ENCODE measurements at regions not wholly inside any gene's neighbourhood (a gene's known extent, or its start where the extent isn't known, plus 50 kb on each side); places are given as distances from the start of the nearest gene placed in this dataset.

GRCh38 chr13:80530191-80530590 lies 189.3 kb upstream of the SPRY2 start:
- no peak overlapping the region for H3K4me3 ChIP-seq (ENCODE audit: low read depth, low read length)
- no peaks in the 10 kb centered on the region for H3K36me3 ChIP-seq (ENCODE audit: control insufficient read depth, insufficient read depth, low read length)
- H3K9ac ChIP-seq: no peak overlapping the region
- H3K4me2 ChIP-seq (ENCODE audit: low read length): no peak overlapping the region
- H3K27ac ChIP-seq: no peak overlapping the region
- no peak overlapping the region for H2AFZ ChIP-seq
- H3K27me3 ChIP-seq (ENCODE audit: control insufficient read depth, insufficient read depth, low read length): no peaks in the 10 kb centered on the region
- H3K9me3 ChIP-seq (ENCODE audit: control insufficient read depth, low read length): no peaks in the 10 kb centered on the region
- no peaks in the 10 kb centered on the region for H3K4me1 ChIP-seq
- H3K79me2 ChIP-seq: no peaks in the 10 kb centered on the region
- no peak for TF ChIP-seq CTCF (IDR thresholded peaks at IDR 0.05)

DNA sequence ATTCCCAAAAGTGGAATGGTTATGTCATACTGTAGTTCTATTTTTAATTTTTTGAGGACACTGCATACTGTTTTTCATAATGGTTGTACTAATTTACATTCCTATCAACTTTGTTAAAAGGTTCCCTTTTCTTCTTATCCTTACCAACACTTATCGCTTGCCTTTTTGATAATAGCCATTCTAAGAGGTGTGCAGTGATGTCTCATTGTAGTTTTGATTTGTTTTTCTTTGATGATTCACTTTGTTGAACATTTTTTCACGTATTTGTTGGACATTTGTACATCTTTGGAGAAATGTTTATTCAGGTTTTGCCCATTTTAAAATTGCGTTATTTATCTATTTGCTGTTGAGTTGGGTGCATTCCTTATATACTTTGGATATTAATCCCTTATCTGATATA lies 188.8 kb upstream of the SPRY2 start:
- Histone ChIP-seq H2AFZ (no peak overlapping the region), H3K36me3 (ENCODE audit: control insufficient read depth, insufficient read depth, low read length) (no peaks in the 10 kb centered on the region), H3K9me3 (ENCODE audit: control insufficient read depth, low read length) (no peaks in the 10 kb centered on the region), H3K27ac (no peak overlapping the region), H3K4me2 (ENCODE audit: low read length) (no peak overlapping the region), H3K79me2 (no peaks in the 10 kb centered on the region), H3K4me3 (ENCODE audit: low read depth, low read length) (no peak overlapping the region), H3K27me3 (ENCODE audit: control insufficient read depth, insufficient read depth, low read length) (no peaks in the 10 kb centered on the region), H3K9ac (no peak overlapping the region), H3K4me1 (no peaks in the 10 kb centered on the region)
- no peak for TF ChIP-seq CTCF (IDR thresholded peaks at IDR 0.05)

DNA sequence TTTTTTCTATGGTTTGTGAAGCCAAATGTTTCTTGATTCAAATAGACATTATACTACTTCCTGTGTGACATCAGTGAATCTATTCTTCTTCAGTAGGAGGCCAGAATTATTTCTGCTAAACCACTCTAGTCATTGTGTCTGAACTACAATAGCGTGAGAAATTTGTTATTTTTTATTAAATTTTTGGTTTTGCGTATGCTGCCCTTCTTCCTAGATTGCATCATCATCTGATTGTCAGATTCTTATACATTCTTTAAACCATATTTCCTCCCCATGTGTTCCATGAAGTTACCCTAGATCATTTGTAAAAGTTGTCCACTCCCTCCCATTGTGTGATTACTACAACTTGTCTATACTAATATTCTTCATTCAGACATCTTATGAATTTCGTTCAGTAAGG lies 187.8 kb upstream of the SPRY2 start:
- Histone ChIP-seq H3K27ac (no peak overlapping the region), H3K79me2 (no peaks in the 10 kb centered on the region), H3K4me2 (ENCODE audit: low read length) (no peak overlapping the region), H3K27me3 (ENCODE audit: control insufficient read depth, insufficient read depth, low read length) (no peaks in the 10 kb centered on the region), H2AFZ (no peak overlapping the region), H3K36me3 (ENCODE audit: control insufficient read depth, insufficient read depth, low read length) (no peaks in the 10 kb centered on the region), H3K9me3 (ENCODE audit: control insufficient read depth, low read length) (no peaks in the 10 kb centered on the region), H3K4me1 (no peaks in the 10 kb centered on the region), H3K4me3 (ENCODE audit: low read depth, low read length) (no peak overlapping the region), H3K9ac (no peak overlapping the region)
- TF ChIP-seq CTCF (IDR thresholded peaks at IDR 0.05): no peak

DNA sequence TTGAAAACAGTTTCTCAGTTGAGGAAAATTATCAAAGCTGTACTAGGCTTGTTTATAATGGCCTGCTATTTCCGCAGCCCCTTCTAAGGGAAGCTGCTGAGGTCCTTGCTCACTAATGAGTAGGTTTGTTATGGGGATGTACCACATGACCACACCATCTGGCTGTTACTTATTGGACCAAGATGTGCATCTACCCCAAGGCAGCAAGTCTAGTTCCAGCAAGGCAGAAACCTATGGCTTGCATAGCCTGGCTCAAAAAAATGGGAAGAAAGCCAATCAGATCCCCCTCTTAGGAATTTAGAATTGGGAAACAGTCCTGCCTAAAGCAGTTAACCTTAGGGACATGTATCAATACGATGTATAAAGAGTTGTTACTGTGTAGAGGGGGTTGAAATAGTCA lies 186.5 kb upstream of the SPRY2 start:
- Histone ChIP-seq H2AFZ (no peak overlapping the region), H3K79me2 (no peaks in the 10 kb centered on the region), H3K27ac (no peak overlapping the region), H3K4me2 (ENCODE audit: low read length) (no peak overlapping the region), H3K9ac (no peak overlapping the region), H3K4me3 (ENCODE audit: low read depth, low read length) (no peak overlapping the region), H3K27me3 (ENCODE audit: control insufficient read depth, insufficient read depth, low read length) (no peaks in the 10 kb centered on the region), H3K9me3 (ENCODE audit: control insufficient read depth, low read length) (no peaks in the 10 kb centered on the region), H3K36me3 (ENCODE audit: control insufficient read depth, insufficient read depth, low read length) (no peaks in the 10 kb centered on the region), H3K4me1 (no peaks in the 10 kb centered on the region)
- no peak for TF ChIP-seq CTCF (IDR thresholded peaks at IDR 0.05)

GRCh38 chr13:80524447-80525215 lies 183.7 kb upstream of the SPRY2 start:
- no peak for TF ChIP-seq CTCF (IDR thresholded peaks at IDR 0.05)
- no peak overlapping the region for H3K4me2 ChIP-seq (ENCODE audit: low read length)
- H3K36me3 ChIP-seq (ENCODE audit: control insufficient read depth, insufficient read depth, low read length): no peaks in the 10 kb centered on the region

More at GRCh38 chr13:80524447-80525215, 183.7 kb upstream of the SPRY2 start:
- H3K9me3 ChIP-seq (ENCODE audit: control insufficient read depth, low read length): no peaks in the 10 kb centered on the region
- H3K79me2 ChIP-seq: no peaks in the 10 kb centered on the region
- H3K4me3 ChIP-seq (ENCODE audit: low read depth, low read length): no peak overlapping the region
- no peak overlapping the region for H3K9ac ChIP-seq
- H3K4me1 ChIP-seq: no peaks in the 10 kb centered on the region
- H3K27me3 ChIP-seq (ENCODE audit: control insufficient read depth, insufficient read depth, low read length): no peaks in the 10 kb centered on the region
- H2AFZ ChIP-seq: no peak overlapping the region
- no peak overlapping the region for H3K27ac ChIP-seq
